GM12865 (cell line): ENCODE measurements at regions not wholly inside any gene's neighbourhood (a gene's known extent, or its start where the extent isn't known, plus 50 kb on each side); places are given as distances from the start of the nearest gene placed in this dataset.
"Not testable (repeated sequence)": the region's sequence is repeated elsewhere in the genome, so short reads cannot be mapped to it uniquely, and the experiment has no call there.

Source experiments
- DNase-seq: peaks from one replicate; pipeline ENCODE4 v3.0.0; 2010; ENCODE audit warnings: low read depth
- H3K4me3 ChIP-seq: 2 replicates; pipeline ENCODE4 v1.5.1; 2011; ENCODE audit warnings: mild to moderate bottlenecking, low read depth, low read length, control low read depth
- TF ChIP-seq, protein P1 (sequence below): IDR thresholded peaks from 2 replicates; pipeline ENCODE4 v1.5.1; 2011; ENCODE audit warnings: low read length, control low read depth, low read depth, inconsistent platforms; ENCODE audit not compliant: insufficient read depth; ENCODE audit errors: missing control alignments

- H3K4me3 ChIP-seq, result no peak overlapping the region
- TF ChIP-seq, protein P1, sequence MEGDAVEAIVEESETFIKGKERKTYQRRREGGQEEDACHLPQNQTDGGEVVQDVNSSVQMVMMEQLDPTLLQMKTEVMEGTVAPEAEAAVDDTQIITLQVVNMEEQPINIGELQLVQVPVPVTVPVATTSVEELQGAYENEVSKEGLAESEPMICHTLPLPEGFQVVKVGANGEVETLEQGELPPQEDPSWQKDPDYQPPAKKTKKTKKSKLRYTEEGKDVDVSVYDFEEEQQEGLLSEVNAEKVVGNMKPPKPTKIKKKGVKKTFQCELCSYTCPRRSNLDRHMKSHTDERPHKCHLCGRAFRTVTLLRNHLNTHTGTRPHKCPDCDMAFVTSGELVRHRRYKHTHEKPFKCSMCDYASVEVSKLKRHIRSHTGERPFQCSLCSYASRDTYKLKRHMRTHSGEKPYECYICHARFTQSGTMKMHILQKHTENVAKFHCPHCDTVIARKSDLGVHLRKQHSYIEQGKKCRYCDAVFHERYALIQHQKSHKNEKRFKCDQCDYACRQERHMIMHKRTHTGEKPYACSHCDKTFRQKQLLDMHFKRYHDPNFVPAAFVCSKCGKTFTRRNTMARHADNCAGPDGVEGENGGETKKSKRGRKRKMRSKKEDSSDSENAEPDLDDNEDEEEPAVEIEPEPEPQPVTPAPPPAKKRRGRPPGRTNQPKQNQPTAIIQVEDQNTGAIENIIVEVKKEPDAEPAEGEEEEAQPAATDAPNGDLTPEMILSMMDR, result no peak
- DNase-seq, result no peak
Observed at GRCh38 chr2:190742431-190742830, 93.5 kb downstream of the NAB1 start.

- H3K4me3 ChIP-seq, result no peak overlapping the region
- TF ChIP-seq, protein P1, result no peak
- DNase-seq, result no peak
Observed at GRCh38 chr2:190744041-190744440, 95.2 kb downstream of the NAB1 start.

DNA sequence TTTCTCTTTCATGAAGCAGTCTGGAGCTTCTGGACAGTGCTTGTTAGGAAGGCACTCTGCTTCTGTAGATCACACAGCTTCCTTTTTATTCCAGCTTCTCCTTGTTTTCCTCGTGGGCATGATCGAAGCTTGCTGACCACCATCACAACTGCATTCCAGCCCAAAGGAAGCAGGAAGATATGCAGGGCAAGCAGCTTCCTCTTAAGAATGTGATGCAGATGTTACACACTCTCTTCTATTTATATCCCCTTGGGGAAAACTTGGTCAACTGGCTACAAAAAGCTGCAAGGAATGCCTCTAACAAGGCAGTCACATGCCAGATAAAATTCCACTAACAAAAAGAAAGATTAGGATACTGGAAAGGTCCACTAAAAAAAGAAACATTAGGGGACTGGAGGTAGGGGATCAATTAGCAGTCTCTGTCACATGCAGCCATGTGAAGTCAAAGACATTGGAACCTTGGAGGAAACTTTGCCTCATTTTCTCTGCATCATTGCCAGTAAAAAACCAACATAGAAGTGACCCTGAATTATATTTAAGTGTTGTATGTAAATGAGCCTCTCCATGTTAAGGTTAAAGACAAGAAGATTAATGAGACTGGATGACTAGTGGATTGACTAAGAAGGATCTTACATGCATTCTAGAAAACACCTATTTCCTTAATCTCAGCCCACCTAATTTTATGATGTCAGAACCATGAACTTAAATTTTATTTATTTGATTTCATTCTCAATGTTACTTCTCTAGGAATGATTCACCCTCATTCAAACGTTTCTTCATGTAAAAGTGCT lies 98.3 kb downstream of the NAB1 start:
- TF ChIP-seq, protein P1, result no peak
- H3K4me3 ChIP-seq, result no peak overlapping the region
- no peak for DNase-seq

DNA sequence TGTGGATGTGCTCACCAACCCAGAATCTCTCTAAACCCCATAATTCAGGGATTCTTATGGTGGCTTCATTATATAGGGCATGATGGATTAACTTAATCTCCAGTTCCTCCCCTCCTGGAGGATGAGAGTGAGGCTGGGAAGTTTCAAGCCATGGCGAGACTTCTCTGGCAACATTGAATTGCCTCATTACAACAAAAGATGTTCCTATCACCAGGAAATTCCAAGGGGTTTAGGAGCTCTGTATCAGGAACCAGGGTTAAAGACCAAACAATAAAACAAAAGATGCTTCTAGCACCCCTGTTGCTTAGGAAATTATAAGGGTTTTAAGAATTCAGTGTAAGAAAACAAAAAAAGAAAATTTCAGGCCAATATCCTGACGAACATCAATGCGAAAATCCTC lies 100.1 kb downstream of the NAB1 start:
- H3K4me3 ChIP-seq, result no peak overlapping the region
- TF ChIP-seq, protein P1, result no peak
- DNase-seq, result no peak

- no peak for DNase-seq
- TF ChIP-seq, protein P1, result no peak
- H3K4me3 ChIP-seq, result no peak overlapping the region
Observed at GRCh38 chr2:190755772-190756415, 107.0 kb downstream of the NAB1 start.

GRCh38 chr2:190759749-190760213 lies 110.9 kb downstream of the NAB1 start:
- DNase-seq, result no peak
- TF ChIP-seq, protein P1, result no peak

DNA sequence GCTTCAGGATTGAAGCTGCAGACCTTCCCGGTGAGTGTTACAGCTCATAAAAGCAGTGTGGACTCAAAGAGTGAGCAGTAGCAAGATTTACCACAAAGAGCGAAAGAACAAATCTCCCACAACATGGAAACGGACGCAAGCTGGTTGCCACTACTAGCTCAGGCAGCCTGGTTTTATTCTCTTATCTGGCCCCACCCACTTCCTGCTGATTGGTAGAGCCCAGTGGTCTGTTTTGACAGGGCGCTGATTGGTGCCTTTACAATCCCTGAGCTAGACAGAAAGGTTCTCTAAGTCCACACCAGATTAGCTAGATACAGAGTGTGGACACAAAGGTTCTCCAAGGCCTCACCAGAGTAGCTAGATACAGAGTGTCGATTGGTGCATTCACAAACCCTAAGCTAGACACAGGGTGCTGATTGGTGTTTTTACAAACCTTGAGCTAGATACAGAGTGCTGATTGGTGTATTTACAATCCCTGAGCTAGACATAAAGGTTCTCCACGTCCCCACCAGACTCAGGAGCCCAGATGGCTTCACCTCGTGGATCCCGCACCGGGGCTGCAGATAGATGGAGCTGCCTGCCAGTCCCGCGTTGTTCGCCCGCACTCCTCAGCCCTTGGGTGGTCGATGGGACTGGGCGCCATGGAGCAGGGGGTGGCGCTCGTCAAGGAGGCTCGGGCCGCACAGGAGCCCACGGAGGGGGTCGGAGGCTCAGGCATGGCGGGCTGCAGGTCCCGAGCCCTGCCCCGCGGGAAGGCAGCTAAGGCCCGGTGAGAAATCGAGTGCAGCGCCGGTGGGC lies 111.7 kb downstream of the NAB1 start:
- DNase-seq, H3K4me3 ChIP-seq: not testable (repeated sequence)

More at GRCh38 chr2:190759749-190760213, 110.9 kb downstream of the NAB1 start:
- H3K4me3 ChIP-seq, result no peak overlapping the region

DNA sequence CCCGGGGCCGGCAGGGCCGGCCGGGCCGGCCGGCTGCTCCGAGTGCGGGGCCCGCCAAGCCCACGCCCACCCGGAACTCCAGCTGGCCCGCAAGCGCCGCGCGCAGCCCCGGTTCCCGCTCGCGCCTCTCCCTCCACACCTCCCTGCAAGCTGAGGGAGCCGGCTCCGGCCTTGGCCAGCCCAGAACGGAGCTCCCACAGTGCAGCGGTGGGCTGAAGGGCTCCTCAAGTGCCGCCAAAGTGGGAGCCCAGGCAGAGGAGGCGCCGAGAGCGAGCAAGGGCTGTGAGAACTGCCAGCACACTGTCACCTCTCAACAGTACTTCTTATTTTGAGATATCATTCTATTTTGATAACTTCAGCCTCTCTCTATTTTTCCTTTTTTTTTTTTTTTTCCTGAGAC lies 112.3 kb downstream of the NAB1 start:
- H3K4me3 ChIP-seq, DNase-seq: not testable (repeated sequence)
